Activated CD4-positive, alpha-beta T cell treated with anti-CD3 and anti-CD28 coated beads, Interleukin-2, amount 50 U/mL, for 4 hours (primary cell): ENCODE measurements at regions not wholly inside any gene's neighbourhood (a gene's known extent, or its start where the extent isn't known, plus 50 kb on each side); places are given as distances from the start of the nearest gene placed in this dataset.
"Not testable (repeated sequence)": the region's sequence is repeated elsewhere in the genome, so short reads cannot be mapped to it uniquely, and the experiment has no call there.

Experiments
- DNase-seq, 2 experiments: peaks; one replicate each; pipeline ENCODE4 v3.0.0-alpha.2; 2020

GRCh38 chr14:43143106-43143505 lies 1364.0 kb downstream of the FSCB start:
- DNase-seq, result no peak

GRCh38 chr14:43141636-43142191 lies 1365.4 kb downstream of the FSCB start:
- DNase-seq, result no peak

- DNase-seq, result no peak
Observed at GRCh38 chr14:43140453-43140852, 1366.6 kb downstream of the FSCB start.

- DNase-seq, result peak in 1 of 2 experiments; percentile 0
Observed at GRCh38 chr14:43135877-43136411, 1371.1 kb downstream of the FSCB start.

- no peak for DNase-seq
Observed at GRCh38 chr14:43132441-43132840, 1374.6 kb downstream of the FSCB start.

- not testable (repeated sequence) for DNase-seq
Observed at GRCh38 chr14:43128429-43128828, 1378.7 kb downstream of the FSCB start.

- not testable (repeated sequence) for DNase-seq
Observed at GRCh38 chr14:43127874-43128273, 1379.2 kb downstream of the FSCB start.

GRCh38 chr14:43123544-43123943 lies 1383.5 kb downstream of the FSCB start:
- no peak for DNase-seq

GRCh38 chr14:43119672-43120071 lies 1387.4 kb downstream of the FSCB start:
- DNase-seq, result no peak

GRCh38 chr14:43116341-43116740 lies 1390.7 kb downstream of the FSCB start:
- no peak for DNase-seq

GRCh38 chr14:43105305-43105704 lies 1401.8 kb downstream of the FSCB start:
- DNase-seq, result no peak

- DNase-seq, result no peak
Observed at GRCh38 chr14:43090380-43090779, 1416.7 kb downstream of the FSCB start.

- DNase-seq, result no peak
Observed at GRCh38 chr14:43087666-43088065, 1419.4 kb downstream of the FSCB start.

- no peak for DNase-seq
Observed at GRCh38 chr14:43085819-43086218, 1421.3 kb downstream of the FSCB start.

- DNase-seq, result not testable (repeated sequence)
Observed at GRCh38 chr14:43067372-43067771, 1439.7 kb downstream of the FSCB start.

- no peak for DNase-seq
Observed at GRCh38 chr14:43056106-43056505, 1449.4 kb downstream of the LRFN5 start.

GRCh38 chr14:43052897-43053296 lies 1446.2 kb downstream of the LRFN5 start:
- no peak for DNase-seq

- DNase-seq, result no peak
Observed at GRCh38 chr14:43043850-43044249, 1437.2 kb downstream of the LRFN5 start.

GRCh38 chr14:43042408-43042807 lies 1435.7 kb downstream of the LRFN5 start:
- DNase-seq, result no peak

- no peak for DNase-seq
Observed at GRCh38 chr14:43041976-43042375, 1435.3 kb downstream of the LRFN5 start.

- DNase-seq, result no peak
Observed at GRCh38 chr14:43041207-43041606, 1434.5 kb downstream of the LRFN5 start.

- no peak for DNase-seq
Observed at GRCh38 chr14:43039881-43040280, 1433.2 kb downstream of the LRFN5 start.

GRCh38 chr14:43031598-43031997 lies 1424.9 kb downstream of the LRFN5 start:
- no peak for DNase-seq

- no peak for DNase-seq
Observed at GRCh38 chr14:43022094-43022800, 1415.6 kb downstream of the LRFN5 start.

- no peak for DNase-seq
Observed at GRCh38 chr14:43019826-43020225, 1413.2 kb downstream of the LRFN5 start.
